ENCODE measurements at regions not wholly inside any gene's neighbourhood (a gene's known extent, or its start where the extent isn't known, plus 50 kb on each side); places are given as distances from the start of the nearest gene placed in this dataset.

DNA sequence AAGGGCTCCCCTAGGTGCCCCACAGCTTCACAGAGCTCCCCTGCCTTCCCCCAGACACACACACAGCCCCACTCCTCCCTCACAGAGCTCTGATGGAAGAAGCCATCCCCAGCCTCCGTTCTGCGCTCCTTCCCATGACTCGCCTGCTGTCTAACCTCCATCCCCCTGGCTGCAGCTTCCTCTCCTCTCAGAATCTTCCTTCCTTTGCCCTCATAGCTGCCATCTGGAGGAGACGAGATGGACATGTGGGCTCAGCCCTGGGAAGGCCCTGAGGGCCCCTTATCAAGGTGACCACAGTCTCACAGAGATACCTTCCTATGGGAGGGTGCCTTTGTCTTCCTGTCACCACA lies 94.3 kb downstream of the PCDH1 start:
- Histone ChIP-seq H3K4me3 (replicated peaks in 1 of 2; ENCODE audit: low read depth in 1 of 2, low read length in 2 of 2) (no peak overlapping the region), H3K79me2 (ENCODE audit: insufficient read depth, low read length) (no peaks in the 10 kb centered on the region), H4K20me1 (ENCODE audit: insufficient read depth) (no peaks in the 10 kb centered on the region), H3K27ac (ENCODE audit: low read depth, low read length) (no peak overlapping the region), H2AFZ (ENCODE audit: low read depth, low read length, poor library complexity, severe bottlenecking) (no peak overlapping the region), H3K4me2 (ENCODE audit: low read length) (no peak overlapping the region), H3K27me3 (ENCODE audit: insufficient read depth, low read length) (peaks cover 6% of the 10 kb centered on the region; the same call in 1 of the 2 replicates), H3K9me3 (ENCODE audit: control insufficient read depth in 1 of 2, insufficient read depth in 1 of 2, low read depth in 1 of 2, low read length in 2 of 2) (no peaks in the 10 kb centered on the region), H3K36me3 (ENCODE audit: control insufficient read depth in 1 of 2, insufficient read depth in 2 of 2, low read length in 2 of 2) (no peaks in the 10 kb centered on the region), H3K9me2 (ENCODE audit: insufficient read depth) (no peaks in the 10 kb centered on the region), H3K9ac (ENCODE audit: low read length) (no peak overlapping the region), H3K4me1 (ENCODE audit: control insufficient read depth in 1 of 2, insufficient read depth in 2 of 2, low read length in 2 of 2) (peaks cover 5 to 17% of the 10 kb centered on the region in 2 experiments)
- no peak for DNase-seq (ENCODE audit: low read depth, low spot score)
- ChIA-PET CTCF (no interaction called here), POLR2A (no interaction called here), RAD21 (ENCODE audit: low non-redundant PET in 1 of 2, low total read pairs in 2 of 2, uncharacterized antibody in 2 of 2, unreplicated experiment in 2 of 2) (no interaction called here)
- intact Hi-C loops (cut with micrococcal nuclease): no loop called here
- no TSS peak for BruUV-seq (replicated peaks)
- TF ChIP-seq EZH2phosphoT487 (IDR thresholded peaks at IDR 0.05; ENCODE audit: borderline replicate concordance): no peak
- TF ChIP-seq JUND (IDR thresholded peaks at IDR 0.05): no peak
- TF ChIP-seq, protein P1, sequence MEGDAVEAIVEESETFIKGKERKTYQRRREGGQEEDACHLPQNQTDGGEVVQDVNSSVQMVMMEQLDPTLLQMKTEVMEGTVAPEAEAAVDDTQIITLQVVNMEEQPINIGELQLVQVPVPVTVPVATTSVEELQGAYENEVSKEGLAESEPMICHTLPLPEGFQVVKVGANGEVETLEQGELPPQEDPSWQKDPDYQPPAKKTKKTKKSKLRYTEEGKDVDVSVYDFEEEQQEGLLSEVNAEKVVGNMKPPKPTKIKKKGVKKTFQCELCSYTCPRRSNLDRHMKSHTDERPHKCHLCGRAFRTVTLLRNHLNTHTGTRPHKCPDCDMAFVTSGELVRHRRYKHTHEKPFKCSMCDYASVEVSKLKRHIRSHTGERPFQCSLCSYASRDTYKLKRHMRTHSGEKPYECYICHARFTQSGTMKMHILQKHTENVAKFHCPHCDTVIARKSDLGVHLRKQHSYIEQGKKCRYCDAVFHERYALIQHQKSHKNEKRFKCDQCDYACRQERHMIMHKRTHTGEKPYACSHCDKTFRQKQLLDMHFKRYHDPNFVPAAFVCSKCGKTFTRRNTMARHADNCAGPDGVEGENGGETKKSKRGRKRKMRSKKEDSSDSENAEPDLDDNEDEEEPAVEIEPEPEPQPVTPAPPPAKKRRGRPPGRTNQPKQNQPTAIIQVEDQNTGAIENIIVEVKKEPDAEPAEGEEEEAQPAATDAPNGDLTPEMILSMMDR (IDR thresholded peaks at IDR 0.05 in 2 of 3, conservative IDR thresholded peaks at IDR 0.05 in 1 of 3; ENCODE audit: borderline replicate concordance in 1 of 3, insufficient read depth in 1 of 3, low read depth in 2 of 3, low read length in 2 of 3): no peak
- no peak for TF ChIP-seq SRF (IDR thresholded peaks at IDR 0.05; ENCODE audit: low read depth)
- TF ChIP-seq CBX3 (IDR thresholded peaks at IDR 0.05; ENCODE audit: low read depth): no peak
- TF ChIP-seq ZFX (IDR thresholded peaks at IDR 0.05): no peak
- TF ChIP-seq FOSL1 (IDR thresholded peaks at IDR 0.05; ENCODE audit: low read depth): no peak
- TF ChIP-seq CEBPB (IDR thresholded peaks at IDR 0.05; ENCODE audit: low read depth): no peak
- no peak for TF ChIP-seq ATF3 (IDR thresholded peaks at IDR 0.05)
- no peak for TF ChIP-seq ELF1 (IDR thresholded peaks at IDR 0.05; ENCODE audit: borderline replicate concordance, low read depth)
- TF ChIP-seq POLR2A (IDR thresholded peaks at IDR 0.05; ENCODE audit: borderline replicate concordance, extremely low read depth, insufficient read depth, insufficient read length): no peak
- TF ChIP-seq ZNF274 (IDR thresholded peaks at IDR 0.05; ENCODE audit: low read depth, low read length): no peak
- TF ChIP-seq POLR2AphosphoS5 (IDR thresholded peaks at IDR 0.05; ENCODE audit: low read depth, low read length): no peak
- no peak for TF ChIP-seq SIN3A (IDR thresholded peaks at IDR 0.05; ENCODE audit: low read depth)
- ATAC-seq: no peak

All from HCT116 (cell line).